ENCODE measurements at regions not wholly inside any gene's neighbourhood (a gene's known extent, or its start where the extent isn't known, plus 50 kb on each side); places are given as distances from the start of the nearest gene placed in this dataset.
A peak's percentile ranks its signal among the peaks of the same experiment; 100 is the strongest.

DNA sequence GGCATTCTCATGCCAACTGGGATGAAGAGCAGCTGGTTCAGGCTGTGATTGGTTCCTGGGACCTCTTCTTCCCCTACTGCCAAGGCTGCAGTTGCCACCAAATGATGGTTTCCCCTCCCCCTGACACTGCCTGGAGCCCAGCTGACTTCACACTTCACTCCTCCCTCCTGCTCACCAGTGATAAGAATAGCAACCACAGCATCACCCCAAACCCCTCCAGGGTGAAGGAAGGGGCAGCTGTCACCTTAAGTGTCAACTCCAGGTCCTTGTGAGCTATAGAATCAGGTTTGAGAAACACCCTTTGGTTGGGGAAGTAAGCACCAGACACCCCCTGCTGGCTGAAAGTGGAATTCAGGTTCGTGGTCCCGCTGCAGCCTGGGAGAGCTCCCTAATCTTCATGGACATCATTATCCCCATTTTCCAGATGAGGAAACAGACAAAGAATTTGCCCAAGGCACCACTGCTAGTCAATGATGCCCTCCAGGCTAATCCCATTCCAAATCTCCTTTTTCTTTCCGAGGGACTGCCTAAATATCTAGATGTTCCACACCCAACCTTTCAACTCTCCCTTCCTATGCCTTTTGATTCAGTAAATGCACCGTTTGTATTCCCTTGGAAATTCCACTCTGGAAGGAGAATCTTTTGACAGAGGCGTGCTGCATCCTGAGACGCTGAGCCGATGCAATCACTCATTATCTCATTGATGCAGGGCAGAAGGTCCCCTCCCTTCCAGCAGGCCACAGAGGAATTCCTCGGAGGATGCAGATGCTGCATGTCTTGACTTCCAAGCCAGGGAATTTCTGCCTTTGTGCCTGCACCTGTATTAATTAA lies 50.6 kb upstream of the UQCRFS1 start:
- DNase-seq: peak; percentile 79

GRCh38 chr19:29264897-29265296 lies 51.9 kb upstream of the UQCRFS1 start:
- no peak for DNase-seq

DNA sequence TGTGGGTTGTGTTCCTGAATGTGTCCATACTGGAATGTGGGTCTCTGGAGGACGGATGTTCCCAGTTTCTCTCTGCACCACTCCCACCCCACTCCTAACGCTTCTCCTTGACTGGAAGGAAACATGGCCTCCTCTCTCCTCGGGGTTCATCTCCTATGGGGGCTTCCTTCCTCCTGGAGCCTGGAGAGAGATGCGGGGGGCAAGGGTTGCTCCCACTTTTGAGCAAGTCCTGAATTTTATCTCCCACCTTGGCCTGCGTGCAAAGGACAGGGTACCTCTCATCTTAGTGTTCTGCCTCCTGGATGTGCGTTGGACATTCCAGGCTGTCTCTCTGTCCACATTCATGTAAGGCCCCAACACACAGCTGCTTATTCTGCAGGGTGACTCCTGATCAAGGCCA lies 52.5 kb upstream of the UQCRFS1 start:
- peak; percentile 22 for DNase-seq

GRCh38 chr19:29266001-29266400 lies 53.0 kb upstream of the UQCRFS1 start:
- DNase-seq: peak; percentile 26

DNA sequence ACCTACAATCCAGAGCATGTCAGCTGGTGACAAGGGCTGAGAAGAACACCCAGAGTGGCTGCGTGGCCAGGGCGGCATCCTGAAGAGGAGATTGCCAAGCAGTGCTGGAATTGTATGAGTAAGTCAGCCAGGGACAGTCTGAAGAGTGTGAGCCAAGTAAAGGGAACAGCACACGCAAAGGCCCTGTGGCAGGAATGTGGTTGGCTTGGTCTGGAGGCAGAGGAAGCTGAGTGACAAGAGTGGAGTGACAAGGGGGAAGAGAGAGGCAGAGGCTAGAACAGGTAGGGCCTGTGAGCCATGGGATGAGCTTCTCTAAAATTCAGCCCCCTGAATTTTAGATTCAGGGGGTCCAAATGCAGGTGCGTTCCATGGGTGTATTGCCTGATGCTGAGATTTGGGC lies 53.7 kb upstream of the UQCRFS1 start:
- peak; percentile 22 for DNase-seq

DNA sequence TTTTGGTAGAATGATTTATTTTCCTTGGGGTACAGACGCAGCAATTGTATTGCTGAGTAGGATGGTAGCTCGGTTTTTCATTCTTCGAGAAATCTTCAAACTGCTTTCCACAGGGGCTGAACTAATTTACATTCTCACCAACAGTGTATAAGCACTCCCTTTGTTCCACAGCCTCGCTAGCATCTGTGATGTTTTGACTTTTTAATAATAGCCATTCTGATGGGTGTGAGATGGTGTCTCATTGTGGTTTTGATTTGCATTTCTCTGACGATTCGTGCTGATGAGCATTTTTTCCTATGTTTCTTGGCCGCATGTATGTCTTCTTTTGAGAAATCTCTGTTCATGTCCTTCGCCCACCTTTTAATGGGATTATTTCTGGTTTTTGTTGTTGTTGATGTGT lies 54.8 kb upstream of the UQCRFS1 start:
- no peak for DNase-seq

GRCh38 chr19:29268103-29268502 lies 55.2 kb upstream of the UQCRFS1 start:
- DNase-seq: peak; percentile 20

DNA sequence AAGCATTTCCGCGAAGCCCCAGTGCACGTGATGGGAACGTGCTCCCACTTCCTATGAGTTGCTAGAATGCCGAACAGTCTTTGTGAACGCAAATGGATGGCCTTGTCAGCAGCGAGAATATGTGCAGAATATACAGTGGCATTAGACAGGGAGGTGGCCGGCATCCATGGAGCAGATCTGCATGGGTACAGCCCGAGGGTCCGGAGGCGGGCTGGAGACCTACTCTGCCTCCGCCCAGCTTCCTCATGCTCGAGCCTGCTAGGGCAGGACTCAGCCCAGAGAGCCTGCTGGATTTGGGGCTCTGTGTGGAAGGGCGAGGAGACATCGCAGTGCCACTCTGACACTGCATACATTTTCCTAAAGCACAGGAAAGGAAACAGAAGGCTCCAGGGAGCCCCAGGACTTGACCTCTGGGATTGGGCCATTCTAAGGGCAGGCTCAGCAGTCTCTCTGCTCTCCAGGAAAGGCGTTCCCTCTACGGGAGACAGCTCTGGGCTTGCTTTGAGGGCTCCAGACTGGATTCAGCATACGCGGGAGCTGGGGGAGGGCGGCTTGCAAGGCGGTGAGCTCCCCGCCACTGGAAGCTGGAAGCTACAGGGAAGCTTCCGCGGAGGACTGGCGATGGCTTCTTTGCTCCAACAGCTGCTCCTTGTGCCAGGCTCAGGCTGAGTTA lies 55.9 kb upstream of the UQCRFS1 start:
- peak; percentile 36 for DNase-seq

GRCh38 chr19:29269641-29270040 lies 56.7 kb upstream of the UQCRFS1 start:
- peak; percentile 13 for DNase-seq

GRCh38 chr19:29271341-29271740 lies 58.4 kb upstream of the UQCRFS1 start:
- peak; percentile 23 for DNase-seq

GRCh38 chr19:29271911-29272310 lies 59.0 kb upstream of the UQCRFS1 start:
- peak; percentile 3 for DNase-seq

GRCh38 chr19:29273000-29273640 lies 60.2 kb upstream of the UQCRFS1 start:
- peak; percentile 32 for DNase-seq

DNA sequence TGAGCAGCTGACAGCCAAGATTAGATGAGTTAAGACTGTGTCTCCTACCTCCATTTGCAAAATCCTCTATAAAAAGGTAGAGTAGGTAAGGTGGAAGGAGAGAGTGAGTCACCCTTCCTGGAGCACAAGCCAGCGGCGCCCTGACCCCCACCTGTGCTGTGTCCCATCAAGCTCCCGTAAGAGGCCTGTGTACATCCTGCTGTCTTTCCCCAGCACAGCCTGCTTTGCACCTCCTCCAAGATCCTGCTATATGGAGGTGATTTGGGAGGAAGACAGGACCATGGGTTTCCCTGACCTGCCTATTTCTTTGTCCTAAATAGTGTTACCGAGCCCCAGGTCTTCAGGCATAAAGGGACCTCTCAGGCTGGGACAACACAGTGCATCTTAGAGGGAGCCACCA lies 62.3 kb upstream of the UQCRFS1 start:
- peak; percentile 15 for DNase-seq

- DNase-seq: peak; percentile 63
These were observed 64.2 kb upstream of the UQCRFS1 start for GRCh38 chr19:29277102-29277501.

- DNase-seq: no peak
These were observed 65.8 kb upstream of the UQCRFS1 start for GRCh38 chr19:29278716-29279115.

DNA sequence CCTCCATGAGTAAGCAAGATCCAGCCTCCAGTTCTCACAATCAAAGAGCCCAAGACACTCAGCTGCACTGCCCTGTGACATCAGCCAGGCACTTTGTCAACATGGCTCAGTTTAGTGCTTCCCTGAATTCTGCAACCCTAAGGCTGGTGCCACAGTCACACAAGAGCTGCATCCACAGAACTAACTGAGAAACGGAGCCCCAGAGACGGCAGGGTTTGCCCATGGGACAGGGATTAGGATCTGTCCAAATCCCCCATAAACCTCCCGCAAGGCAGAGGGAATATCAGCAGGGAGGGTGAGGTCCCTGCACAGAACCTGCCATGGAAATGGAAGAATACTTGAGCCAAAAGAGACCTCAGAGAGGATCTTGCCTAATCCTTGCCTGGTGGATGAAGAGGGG lies 70.4 kb upstream of the UQCRFS1 start:
- DNase-seq: no peak

- no peak for DNase-seq
These were observed 72.3 kb upstream of the UQCRFS1 start for GRCh38 chr19:29285187-29285687.

GRCh38 chr19:29285878-29286277 lies 72.9 kb upstream of the UQCRFS1 start:
- DNase-seq: no peak

- DNase-seq: no peak
These were observed 74.1 kb upstream of the UQCRFS1 start for GRCh38 chr19:29287061-29287460.

GRCh38 chr19:29288256-29288655 lies 75.3 kb upstream of the UQCRFS1 start:
- no peak for DNase-seq

- DNase-seq: no peak
These were observed 76.1 kb upstream of the UQCRFS1 start for GRCh38 chr19:29289020-29289419.

- no peak for DNase-seq
These were observed 77.9 kb upstream of the UQCRFS1 start for GRCh38 chr19:29290853-29291252.

- DNase-seq: no peak
These were observed 79.2 kb upstream of the UQCRFS1 start for GRCh38 chr19:29292153-29292552.

GRCh38 chr19:29292562-29292961 lies 79.6 kb upstream of the UQCRFS1 start:
- no peak for DNase-seq

Data from activated CD8-positive, alpha-beta memory T cell treated with anti-CD3 and anti-CD28 coated beads, Interleukin-2, amount 50 U/mL, for 48 hours (primary cell).